ENCODE measurements at regions not wholly inside any gene's neighbourhood (a gene's known extent, or its start where the extent isn't known, plus 50 kb on each side); places are given as distances from the start of the nearest gene placed in this dataset.

DNA sequence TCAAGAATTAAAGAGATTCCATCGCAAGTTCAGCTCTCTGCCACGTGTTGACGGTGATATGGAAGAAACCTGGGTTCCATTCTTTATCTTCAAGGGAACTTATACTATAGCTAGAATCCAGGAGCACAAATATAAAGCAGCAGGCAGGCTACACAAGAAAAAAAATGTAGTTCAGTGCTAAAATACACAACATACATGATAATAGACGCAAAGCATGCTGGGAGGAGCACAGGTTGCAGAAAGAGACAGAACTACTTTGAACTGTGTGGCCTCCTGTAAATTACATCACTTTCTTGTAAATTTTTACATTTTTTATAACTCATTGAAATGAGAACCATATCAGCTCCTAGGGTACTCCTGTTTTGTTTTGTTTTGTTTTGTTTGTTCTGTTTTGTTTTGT, 53.8 kb upstream of the RBM24 start:
- DNase-seq (ENCODE audit: low read depth in 1 of 2, low spot score in 2 of 2) (no peak), FAIRE-seq (no peak)
- Histone ChIP-seq H3K27ac (ENCODE audit: low read depth, low read length) (no peak overlapping the region), H4K20me1 (replicated peaks in 1 of 2; ENCODE audit: control insufficient read depth in 1 of 2, insufficient read depth in 2 of 2, low read length in 2 of 2) (no peaks in the 10 kb centered on the region), H2BK15ac (ENCODE audit: low read length) (no peak overlapping the region), H2BK20ac (ENCODE audit: low read length) (no peak overlapping the region), H4K91ac (replicated peaks; ENCODE audit: insufficient read length, low read length) (no peak overlapping the region), H4K8ac (ENCODE audit: extremely low read depth, insufficient read depth, low read length) (no peak overlapping the region), H3K4me1 (replicated peaks in 1 of 4; ENCODE audit: control insufficient read depth in 3 of 4, insufficient read depth in 4 of 4, low read length in 3 of 4) (no peaks in the 10 kb centered on the region), H2AFZ (ENCODE audit: low read length) (no peak overlapping the region), H3K79me1 (ENCODE audit: low read depth, low read length) (no peaks in the 10 kb centered on the region), H3K79me2 (ENCODE audit: control insufficient read depth in 1 of 2, insufficient read depth in 2 of 2, low read length in 2 of 2) (no peaks in the 10 kb centered on the region), H3K56ac (replicated peaks; ENCODE audit: insufficient read length, low read depth, low read length) (no peak overlapping the region), H3K9me3 (ENCODE audit: insufficient read depth in 2 of 2, low read depth in 1 of 2, low read length in 1 of 2) (peaks cover 0 to 5% of the 10 kb centered on the region in 2 experiments; a peak in 1 of 4 replicates), H2BK12ac (ENCODE audit: low read depth, low read length) (no peak overlapping the region), H3K18ac (ENCODE audit: extremely low read depth, low read length) (no peak overlapping the region), H3K36me3 (ENCODE audit: control insufficient read depth in 2 of 4, insufficient read depth in 4 of 4, low read length in 3 of 4) (no peaks in the 10 kb centered on the region), H3K27me3 (replicated peaks in 1 of 4; ENCODE audit: control insufficient read depth in 3 of 4, extremely low read depth in 1 of 4, insufficient read depth in 3 of 4, low read length in 3 of 4) (no peaks in the 10 kb centered on the region), H2BK5ac (ENCODE audit: low read depth, low read length) (no peak overlapping the region), H2AK5ac (ENCODE audit: low read depth, low read length) (no peak overlapping the region), H4K5ac (ENCODE audit: insufficient read length, low read depth, low read length) (no peak overlapping the region), H3K4me3 (ENCODE audit: extremely low read depth in 1 of 4, insufficient read depth in 2 of 4, low read depth in 3 of 4, low read length in 4 of 4) (no peak overlapping the region), H3K14ac (ENCODE audit: insufficient read length) (no peak overlapping the region), H3K4me2 (ENCODE audit: insufficient read depth in 1 of 2, low read depth in 2 of 2, low read length in 2 of 2) (no peak overlapping the region), H2BK120ac (replicated peaks; ENCODE audit: low read depth, low read length) (no peak overlapping the region), H3K9ac (replicated peaks in 1 of 4; ENCODE audit: extremely low read depth in 1 of 4, low read depth in 3 of 4, low read length in 3 of 4) (no peak overlapping the region), H3K4ac (replicated peaks; ENCODE audit: insufficient read length, low read depth, low read length) (no peak overlapping the region), H3K23ac (ENCODE audit: insufficient read length) (no peak overlapping the region), H3K23me2 (ENCODE audit: low read depth, low read length) (no peaks in the 10 kb centered on the region)
- WGBS, 2 experiments (ENCODE audit: extremely low coverage in 1 of 2, insufficient coverage in 1 of 2, insufficient read length in 1 of 2, insufficient replicate concordance in 2 of 2, low coverage in 1 of 2, low lambda C conversion rate in 2 of 2, missing lambda C conversion rate in 1 of 2): 91% methylated on average over 4 of the region's 4 CpGs; no CpG with 5 or more reads in 1 of the 2 experiments
- CTCF ChIA-PET (ENCODE audit: partially characterized antibody): interaction anchor here (0.6 kb wide), 1 partner anchor 1522 kb away, joined by 3 read pairs; no protein-coding TSS in a partner anchor
- TF ChIP-seq CHD2 (IDR thresholded peaks at IDR 0.05; ENCODE audit: low read length) (no peak), RBBP5 (IDR thresholded peaks at IDR 0.05; ENCODE audit: borderline replicate concordance, low read depth, low read length) (no peak), KDM1A (IDR thresholded peaks at IDR 0.05; ENCODE audit: borderline replicate concordance, low read length) (no peak)
- TF ChIP-seq, protein P1, sequence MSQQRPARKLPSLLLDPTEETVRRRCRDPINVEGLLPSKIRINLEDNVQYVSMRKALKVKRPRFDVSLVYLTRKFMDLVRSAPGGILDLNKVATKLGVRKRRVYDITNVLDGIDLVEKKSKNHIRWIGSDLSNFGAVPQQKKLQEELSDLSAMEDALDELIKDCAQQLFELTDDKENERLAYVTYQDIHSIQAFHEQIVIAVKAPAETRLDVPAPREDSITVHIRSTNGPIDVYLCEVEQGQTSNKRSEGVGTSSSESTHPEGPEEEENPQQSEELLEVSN (IDR thresholded peaks at IDR 0.05): no peak
- POLR2A ChIA-PET (ENCODE audit: partially characterized antibody): interaction anchor here (0.8 kb wide), 1 partner anchor 176 kb away, joined by 4 read pairs; no protein-coding TSS in a partner anchor
